ENCODE measurements at regions not wholly inside any gene's neighbourhood (a gene's known extent, or its start where the extent isn't known, plus 50 kb on each side); places are given as distances from the start of the nearest gene placed in this dataset.
"Not testable (repeated sequence)": the region's sequence is repeated elsewhere in the genome, so short reads cannot be mapped to it uniquely, and the experiment has no call there.

- H3K4me3 ChIP-seq (ENCODE audit: low read length): no peak overlapping the region
- no peak overlapping the region for H3K27ac ChIP-seq (ENCODE audit: low read depth, low read length)
- H3K27me3 ChIP-seq (ENCODE audit: control insufficient read depth, insufficient read depth, low read length): no peaks in the 10 kb centered on the region
- H3K9ac ChIP-seq (ENCODE audit: low read length): no peak overlapping the region
- H3K4me1 ChIP-seq (ENCODE audit: control insufficient read depth, insufficient read depth, low read length): no peaks in the 10 kb centered on the region
- H3K36me3 ChIP-seq (ENCODE audit: control insufficient read depth, insufficient read depth, low read length): no peaks in the 10 kb centered on the region
Observed at GRCh38 chr2:10221443-10221842, 81.3 kb upstream of the HPCAL1 start.

GRCh38 chr2:10221976-10222870 is 80.5 kb upstream of the HPCAL1 start:
- H3K9ac ChIP-seq (ENCODE audit: low read length): no peak overlapping the region
- no peaks in the 10 kb centered on the region for H3K4me1 ChIP-seq (ENCODE audit: control insufficient read depth, insufficient read depth, low read length)
- H3K36me3 ChIP-seq (ENCODE audit: control insufficient read depth, insufficient read depth, low read length): no peaks in the 10 kb centered on the region
- H3K27ac ChIP-seq (ENCODE audit: low read depth, low read length): no peak overlapping the region
- H3K4me3 ChIP-seq (ENCODE audit: low read length): no peak overlapping the region
- H3K27me3 ChIP-seq (ENCODE audit: control insufficient read depth, insufficient read depth, low read length): no peaks in the 10 kb centered on the region

- no peak overlapping the region for H3K9ac ChIP-seq (ENCODE audit: low read length)
- no peaks in the 10 kb centered on the region for H3K36me3 ChIP-seq (ENCODE audit: control insufficient read depth, insufficient read depth, low read length)
- H3K4me3 ChIP-seq (ENCODE audit: low read length): no peak overlapping the region
- H3K27ac ChIP-seq (ENCODE audit: low read depth, low read length): no peak overlapping the region
- H3K4me1 ChIP-seq (ENCODE audit: control insufficient read depth, insufficient read depth, low read length): no peaks in the 10 kb centered on the region
- H3K27me3 ChIP-seq (ENCODE audit: control insufficient read depth, insufficient read depth, low read length): no peaks in the 10 kb centered on the region
Observed at GRCh38 chr2:10223471-10223870, 79.2 kb upstream of the HPCAL1 start.

- no peaks in the 10 kb centered on the region for H3K36me3 ChIP-seq (ENCODE audit: control insufficient read depth, insufficient read depth, low read length)
- no peaks in the 10 kb centered on the region for H3K4me1 ChIP-seq (ENCODE audit: control insufficient read depth, insufficient read depth, low read length)
- H3K27ac ChIP-seq (ENCODE audit: low read depth, low read length): no peak overlapping the region
- no peaks in the 10 kb centered on the region for H3K27me3 ChIP-seq (ENCODE audit: control insufficient read depth, insufficient read depth, low read length)
- H3K4me3 ChIP-seq (ENCODE audit: low read length): no peak overlapping the region
- H3K9ac ChIP-seq (ENCODE audit: low read length): no peak overlapping the region
Observed at GRCh38 chr2:10223932-10224720, 78.6 kb upstream of the HPCAL1 start.

- Histone ChIP-seq H3K4me1 (ENCODE audit: control insufficient read depth, insufficient read depth, low read length) (no peaks in the 10 kb centered on the region), H3K36me3 (ENCODE audit: control insufficient read depth, insufficient read depth, low read length) (no peaks in the 10 kb centered on the region), H3K4me3 (ENCODE audit: low read length) (no peak overlapping the region), H3K9ac (ENCODE audit: low read length) (no peak overlapping the region), H3K27ac (ENCODE audit: low read depth, low read length) (no peak overlapping the region), H3K27me3 (ENCODE audit: control insufficient read depth, insufficient read depth, low read length) (no peaks in the 10 kb centered on the region)
Observed at GRCh38 chr2:10224734-10225133, 78.0 kb upstream of the HPCAL1 start.

- no peaks in the 10 kb centered on the region for H3K36me3 ChIP-seq (ENCODE audit: control insufficient read depth, insufficient read depth, low read length)
- no peak overlapping the region for H3K27ac ChIP-seq (ENCODE audit: low read depth, low read length)
- H3K4me1 ChIP-seq (ENCODE audit: control insufficient read depth, insufficient read depth, low read length): no peaks in the 10 kb centered on the region
- H3K9ac ChIP-seq (ENCODE audit: low read length): no peak overlapping the region
- no peak overlapping the region for H3K4me3 ChIP-seq (ENCODE audit: low read length)
- no peaks in the 10 kb centered on the region for H3K27me3 ChIP-seq (ENCODE audit: control insufficient read depth, insufficient read depth, low read length)
Observed at GRCh38 chr2:10225291-10226037, 77.2 kb upstream of the HPCAL1 start.

GRCh38 chr2:10226038-10226724 is 76.5 kb upstream of the HPCAL1 start:
- Histone ChIP-seq H3K27ac (ENCODE audit: low read depth, low read length) (peak overlapping the region; percentile 4), H3K4me1 (ENCODE audit: control insufficient read depth, insufficient read depth, low read length) (no peaks in the 10 kb centered on the region), H3K9ac (ENCODE audit: low read length) (no peak overlapping the region), H3K4me3 (ENCODE audit: low read length) (no peak overlapping the region), H3K36me3 (ENCODE audit: control insufficient read depth, insufficient read depth, low read length) (no peaks in the 10 kb centered on the region), H3K27me3 (ENCODE audit: control insufficient read depth, insufficient read depth, low read length) (no peaks in the 10 kb centered on the region)

- Histone ChIP-seq H3K9ac (ENCODE audit: low read length) (no peak overlapping the region), H3K4me3 (ENCODE audit: low read length) (no peak overlapping the region), H3K27me3 (ENCODE audit: control insufficient read depth, insufficient read depth, low read length) (no peaks in the 10 kb centered on the region), H3K27ac (ENCODE audit: low read depth, low read length) (no peak overlapping the region), H3K36me3 (ENCODE audit: control insufficient read depth, insufficient read depth, low read length) (no peaks in the 10 kb centered on the region), H3K4me1 (ENCODE audit: control insufficient read depth, insufficient read depth, low read length) (no peaks in the 10 kb centered on the region)
Observed at GRCh38 chr2:10228611-10229365, 73.9 kb upstream of the HPCAL1 start.

- H3K4me1 ChIP-seq (ENCODE audit: control insufficient read depth, insufficient read depth, low read length): no peaks in the 10 kb centered on the region
- H3K27me3 ChIP-seq (ENCODE audit: control insufficient read depth, insufficient read depth, low read length): no peaks in the 10 kb centered on the region
- H3K9ac ChIP-seq (ENCODE audit: low read length): no peak overlapping the region
- H3K36me3 ChIP-seq (ENCODE audit: control insufficient read depth, insufficient read depth, low read length): no peaks in the 10 kb centered on the region
- H3K4me3 ChIP-seq (ENCODE audit: low read length): no peak overlapping the region
- no peak overlapping the region for H3K27ac ChIP-seq (ENCODE audit: low read depth, low read length)
Observed at GRCh38 chr2:10229462-10230099, 73.1 kb upstream of the HPCAL1 start.

GRCh38 chr2:10230499-10230898 is 72.2 kb upstream of the HPCAL1 start:
- Histone ChIP-seq H3K4me3 (ENCODE audit: low read length) (no peak overlapping the region), H3K9ac (ENCODE audit: low read length) (no peak overlapping the region), H3K4me1 (ENCODE audit: control insufficient read depth, insufficient read depth, low read length) (no peaks in the 10 kb centered on the region), H3K27me3 (ENCODE audit: control insufficient read depth, insufficient read depth, low read length) (no peaks in the 10 kb centered on the region), H3K27ac (ENCODE audit: low read depth, low read length) (no peak overlapping the region), H3K36me3 (ENCODE audit: control insufficient read depth, insufficient read depth, low read length) (no peaks in the 10 kb centered on the region)

GRCh38 chr2:10230921-10231320 is 71.8 kb upstream of the HPCAL1 start:
- H3K4me3 ChIP-seq (ENCODE audit: low read length); H3K27ac ChIP-seq (ENCODE audit: low read depth, low read length); H3K36me3 ChIP-seq (ENCODE audit: control insufficient read depth, insufficient read depth, low read length); H3K4me1 ChIP-seq (ENCODE audit: control insufficient read depth, insufficient read depth, low read length); H3K27me3 ChIP-seq (ENCODE audit: control insufficient read depth, insufficient read depth, low read length); H3K9ac ChIP-seq (ENCODE audit: low read length): not testable (repeated sequence)
